Stimulated activated CD8-positive, alpha-beta memory T cell treated with anti-CD3 and anti-CD28 coated beads, Interleukin-2, amount 100 ng/mL, for 1 hour (primary cell): ENCODE measurements at regions not wholly inside any gene's neighbourhood (a gene's known extent, or its start where the extent isn't known, plus 50 kb on each side); places are given as distances from the start of the nearest gene placed in this dataset.

ENCODE experiments used
- DNase-seq, 2 donors: peaks; one replicate each; pipeline ENCODE4 v3.0.0-alpha.2; 2020; ENCODE audit warnings: low read depth in 2 of 2

DNA sequence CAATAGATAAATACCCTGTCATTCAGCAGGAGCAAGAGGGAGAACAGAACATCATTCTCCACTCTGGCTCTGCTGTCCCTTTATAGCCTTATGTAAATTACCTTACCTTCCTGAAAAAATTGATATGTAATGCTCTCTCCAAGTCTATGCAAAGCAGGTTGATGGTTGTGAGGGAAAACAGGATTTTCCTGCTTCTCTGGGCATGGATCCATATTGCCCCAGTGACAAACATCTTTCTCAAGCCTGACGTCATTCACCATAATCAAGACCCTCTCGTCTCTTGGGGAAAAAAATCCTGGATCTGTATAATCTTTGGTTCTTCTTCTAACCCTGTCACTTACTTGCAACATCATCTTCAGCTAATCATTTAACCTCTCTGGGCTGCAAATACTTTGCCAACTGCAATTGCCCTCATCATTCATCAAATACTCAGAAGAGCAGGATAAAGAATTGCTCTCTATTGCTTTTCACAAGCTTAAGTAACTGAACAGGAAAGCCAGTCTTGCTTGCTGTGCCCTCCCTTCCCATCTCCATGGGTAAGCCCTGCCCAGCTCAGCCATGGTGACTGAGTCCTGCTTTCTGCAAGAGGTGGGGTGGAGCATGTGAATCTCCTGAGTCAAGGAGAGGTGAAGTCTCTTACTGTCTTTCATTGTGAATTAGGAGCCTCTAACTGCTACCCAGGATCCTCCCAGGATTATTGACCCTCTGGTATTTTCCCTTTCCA is 123.7 kb upstream of the KLF7 start:
- DNase-seq, result no peak

DNA sequence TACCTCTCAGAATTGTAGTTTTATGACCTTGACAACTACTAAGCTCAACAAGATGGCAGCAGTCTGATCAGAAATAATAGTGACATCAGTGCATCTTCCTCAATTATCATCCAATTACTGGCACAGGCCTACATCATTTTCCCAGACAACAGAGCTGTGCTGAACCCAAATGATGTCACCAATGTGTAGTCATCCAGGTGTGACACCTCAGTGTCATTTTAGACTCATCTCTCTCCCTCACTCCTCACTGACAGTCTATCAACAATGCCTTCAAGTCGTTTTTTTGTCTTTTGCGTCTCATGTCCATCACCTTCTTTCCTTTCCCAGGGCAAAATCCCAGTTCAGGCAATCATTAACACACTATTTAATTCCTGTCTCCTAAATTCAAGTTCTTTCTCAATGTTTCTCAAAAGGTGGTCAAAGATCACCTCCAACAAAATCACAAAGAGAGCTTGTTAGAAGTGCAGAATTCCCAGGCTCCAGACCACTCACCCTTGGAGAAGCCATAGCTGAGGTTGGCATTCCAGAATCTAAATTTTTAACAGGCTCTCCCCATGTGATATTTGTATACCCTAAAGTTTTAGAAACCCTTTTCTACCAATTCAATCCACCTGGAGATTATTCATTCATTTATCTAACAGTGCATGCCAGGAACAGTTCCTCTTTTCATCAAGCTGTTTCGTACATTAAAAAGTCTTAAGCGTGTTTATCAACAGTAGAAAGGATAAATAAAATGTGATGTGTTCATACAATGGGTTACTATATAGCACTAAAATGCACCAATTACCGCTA is 125.3 kb upstream of the KLF7 start:
- DNase-seq, result no peak

DNA sequence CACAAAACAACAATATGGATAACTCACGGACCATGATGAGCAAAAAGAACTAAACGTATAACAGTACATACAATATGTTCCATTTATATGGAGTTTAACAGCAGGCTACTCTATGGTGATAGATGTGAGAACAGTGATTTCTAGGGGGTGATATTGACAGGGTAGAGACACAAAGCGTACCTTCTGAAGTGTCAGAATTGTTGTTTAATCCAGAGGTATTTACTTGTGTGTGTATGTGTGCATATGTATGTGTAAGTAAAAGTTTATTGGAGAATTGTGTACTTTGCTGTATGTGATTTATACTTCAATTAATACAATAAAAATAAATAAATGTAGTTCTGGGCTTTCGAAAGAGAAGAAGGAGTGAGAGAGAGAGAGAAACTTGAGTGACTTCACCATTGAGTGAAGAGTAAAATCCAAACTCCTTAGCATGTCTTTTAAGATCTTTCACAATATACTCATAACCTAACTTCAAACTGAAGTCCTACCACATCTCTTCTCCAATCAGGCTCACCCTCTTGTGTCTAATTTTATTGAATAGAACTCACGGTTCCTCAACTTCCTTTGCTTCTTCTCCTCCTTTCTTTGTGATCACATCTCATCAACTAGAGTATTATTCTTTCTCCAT is 126.0 kb upstream of the KLF7 start:
- DNase-seq, result no peak

DNA sequence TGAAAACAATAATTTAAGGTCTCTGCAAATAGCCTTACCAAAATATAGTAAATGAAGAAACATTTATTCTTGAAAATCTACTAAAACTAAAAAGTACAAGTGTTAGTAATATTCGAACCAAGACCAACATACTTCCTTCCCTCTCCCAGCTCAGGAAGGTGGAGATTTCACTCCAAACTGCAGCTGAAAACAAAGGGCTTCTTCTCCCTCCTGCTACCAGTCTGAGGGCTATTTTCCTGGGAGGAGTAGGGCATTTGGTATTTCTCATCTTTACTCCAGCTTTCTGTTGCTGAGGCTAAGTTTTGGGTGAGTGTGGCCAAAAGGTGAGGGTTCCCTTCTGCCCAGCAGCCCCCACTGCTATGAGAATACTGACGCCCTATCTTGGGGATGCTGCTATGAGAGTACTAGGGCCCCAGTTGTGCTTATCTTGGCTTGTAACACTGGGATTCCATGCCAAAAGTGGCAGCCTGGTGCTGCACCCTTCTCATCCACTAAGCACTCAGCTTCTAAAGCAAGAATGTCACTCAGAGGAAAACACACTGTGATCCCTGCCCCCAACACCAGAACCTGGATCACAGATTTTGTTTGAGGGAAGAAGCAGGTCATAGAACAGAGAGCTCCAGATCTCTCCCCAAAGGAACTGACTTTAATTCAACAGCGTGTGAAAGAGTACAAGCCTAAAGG is 130.7 kb upstream of the KLF7 start:
- DNase-seq, result no peak

DNA sequence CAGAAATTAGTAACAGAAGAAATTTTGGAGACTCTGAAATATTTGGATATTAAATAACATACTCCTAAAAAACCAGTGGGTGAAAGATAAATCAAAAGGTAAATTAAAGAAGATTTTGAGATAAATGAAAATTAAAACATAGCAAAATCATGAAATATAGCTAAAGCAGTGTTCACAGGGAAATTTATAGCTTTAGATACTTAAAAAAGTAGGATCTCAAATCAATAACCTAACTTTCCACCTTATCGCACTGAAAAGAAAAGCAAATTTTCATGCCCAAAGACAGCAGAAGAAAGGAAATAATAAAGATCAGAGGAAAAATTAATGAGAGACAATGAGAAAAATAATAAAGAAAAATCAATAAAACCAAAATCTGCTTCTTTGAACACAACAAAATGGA is 135.1 kb upstream of the KLF7 start:
- no peak for DNase-seq

DNA sequence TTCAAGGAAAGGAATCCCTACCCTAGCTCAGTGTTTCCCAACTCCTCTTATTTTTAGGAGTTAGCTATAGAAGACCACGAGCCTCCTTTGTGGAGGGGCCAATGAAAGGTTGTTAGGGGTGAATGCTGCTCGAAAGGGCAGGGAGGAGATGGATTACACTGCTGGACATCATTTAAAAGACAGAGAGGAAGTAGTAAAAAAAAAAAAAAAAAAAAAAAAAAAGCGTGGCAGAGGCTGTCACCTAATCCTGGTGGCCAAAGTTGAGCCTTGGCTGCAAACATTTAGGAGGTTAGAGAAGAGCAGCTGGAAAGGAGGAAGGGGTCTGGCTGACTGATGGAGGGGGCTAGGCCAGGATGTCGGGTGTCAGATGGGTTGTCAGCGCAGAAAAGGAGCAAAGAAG is 139.0 kb upstream of the KLF7 start:
- no peak for DNase-seq

DNA sequence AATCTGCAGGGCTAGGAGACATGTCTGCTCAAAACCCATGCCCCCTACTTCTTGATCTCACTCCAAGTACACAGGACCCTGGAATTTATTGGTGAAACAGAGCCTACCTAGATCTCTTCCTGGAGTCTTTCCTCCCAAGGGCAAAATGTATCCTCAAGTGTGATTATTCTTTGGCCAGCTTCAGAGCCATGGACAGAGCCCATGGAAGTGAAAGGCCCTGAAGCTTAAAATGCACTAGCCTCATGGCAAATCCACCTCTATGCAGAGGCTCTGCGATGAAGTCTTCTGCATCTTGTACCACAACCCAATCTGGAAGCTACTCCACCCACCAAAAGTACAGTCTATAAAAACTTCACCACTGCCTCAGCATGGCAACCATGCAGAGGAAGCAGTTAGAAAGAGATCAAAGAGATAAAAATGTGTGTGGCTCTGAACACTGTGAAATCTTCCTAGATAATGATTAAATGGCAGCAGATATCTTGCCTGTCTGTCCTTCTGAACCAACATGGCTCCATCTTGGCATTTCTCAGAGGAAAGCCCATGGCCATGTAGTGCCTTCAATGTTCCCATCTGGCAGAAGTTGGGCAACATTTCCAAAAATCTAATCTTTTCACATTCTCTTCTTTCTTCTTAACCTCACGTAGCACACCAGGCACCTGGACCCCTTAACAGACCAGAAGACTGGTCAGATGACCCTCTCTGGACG is 142.9 kb upstream of the KLF7 start:
- no peak for DNase-seq

DNA sequence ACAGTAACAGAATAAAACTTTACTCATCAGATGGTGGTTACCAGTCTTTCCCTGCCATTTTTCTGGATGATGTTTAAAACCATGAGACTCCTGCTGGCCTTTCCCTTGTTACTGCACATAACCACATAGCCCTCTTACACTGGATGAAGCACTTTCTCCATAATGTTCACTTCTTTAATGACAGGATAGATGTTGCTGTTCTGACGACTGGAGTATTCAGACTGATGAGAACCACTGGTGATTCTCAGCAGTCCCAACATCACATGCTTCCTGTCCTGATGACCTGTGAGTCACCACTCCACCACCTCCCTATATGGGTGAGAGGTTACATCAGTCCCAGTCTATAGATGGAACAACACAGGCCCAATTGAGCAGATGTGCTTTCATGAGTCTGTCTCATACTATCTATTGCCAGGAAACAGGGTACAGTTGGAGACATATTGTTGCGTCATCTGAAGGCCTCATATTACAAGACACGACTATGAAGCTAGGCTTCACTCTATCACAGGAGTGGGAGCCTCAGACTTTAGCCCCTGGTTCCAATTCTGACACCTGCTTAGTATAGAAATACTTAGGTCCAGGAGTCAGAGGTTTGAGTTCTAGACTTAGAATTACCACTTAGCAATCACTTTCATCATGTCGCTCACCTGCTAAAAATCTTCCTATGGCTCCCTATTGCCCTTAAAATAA is 145.7 kb upstream of the KLF7 start:
- no peak for DNase-seq

DNA sequence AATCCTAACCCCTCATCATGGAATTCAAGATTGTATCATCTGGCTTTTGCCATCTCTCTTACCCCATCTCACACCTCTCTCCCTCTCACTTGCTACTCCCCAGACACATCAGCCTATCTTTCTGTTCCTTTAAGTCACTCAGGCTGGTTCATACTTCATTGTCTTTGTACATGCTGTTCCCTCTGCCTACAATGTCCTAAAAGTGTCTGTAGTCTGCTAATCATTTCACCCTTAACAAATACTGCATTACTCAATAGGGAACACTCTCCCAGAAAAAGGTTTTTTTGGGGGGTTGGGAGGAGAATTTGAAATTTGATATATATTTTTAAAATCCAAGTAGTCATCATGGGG is 146.2 kb upstream of the KLF7 start:
- no peak for DNase-seq

DNA sequence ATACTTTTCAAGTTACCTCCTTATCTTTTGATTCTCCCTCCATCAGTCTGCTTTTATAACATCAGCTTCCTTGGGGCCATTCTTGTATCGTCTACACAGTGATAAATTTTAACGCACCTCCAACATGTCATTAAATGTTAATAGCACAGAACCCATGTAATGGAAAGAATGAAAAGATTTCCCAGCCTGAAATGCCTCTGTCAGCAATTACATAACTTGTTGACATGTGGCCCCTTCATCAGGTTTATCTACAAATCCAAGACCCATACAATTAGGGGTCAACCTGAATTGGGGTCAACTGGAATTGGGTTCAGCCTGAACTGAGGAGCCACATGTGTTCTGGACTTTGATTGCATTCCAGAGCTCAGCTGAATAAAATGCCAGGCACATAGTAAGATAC is 148.2 kb upstream of the KLF7 start:
- no peak for DNase-seq

DNA sequence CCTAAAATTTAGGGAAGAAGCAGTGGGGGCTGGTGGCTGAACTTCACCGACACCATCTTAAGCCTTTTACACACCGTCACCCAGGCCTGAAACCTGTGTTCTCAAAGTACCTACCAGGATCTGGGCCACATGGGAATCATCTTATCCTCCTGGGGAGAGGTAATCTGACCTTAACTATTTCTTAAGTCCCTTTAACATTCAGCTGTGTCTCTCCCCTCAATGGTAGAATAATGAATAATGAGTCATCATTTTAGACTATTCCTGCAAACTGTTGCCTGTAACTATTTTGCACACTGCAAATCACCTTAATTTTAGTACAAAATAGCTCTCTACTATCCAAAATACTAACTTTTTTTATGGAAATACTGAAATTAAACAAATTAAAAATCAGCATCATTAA is 149.4 kb upstream of the KLF7 start:
- no peak for DNase-seq

DNA sequence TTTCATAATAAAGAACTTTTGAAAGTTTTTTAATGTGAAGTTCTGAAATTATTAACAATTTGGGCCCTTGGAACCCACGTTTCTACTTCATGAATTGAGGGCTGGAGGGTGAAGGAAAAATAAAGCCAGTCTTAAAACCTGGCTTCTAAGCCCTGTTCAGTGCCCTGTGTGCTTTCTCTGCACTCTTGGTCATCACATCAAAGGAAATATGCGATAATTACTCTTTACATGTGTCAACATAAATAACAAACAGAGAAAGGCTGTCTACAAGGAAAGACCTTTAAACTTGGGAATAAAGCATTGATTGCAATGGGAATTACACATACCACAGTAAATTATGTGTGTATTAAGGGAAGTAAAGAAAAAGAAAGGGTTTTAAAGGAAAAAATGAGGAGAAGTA is 150.7 kb upstream of the KLF7 start:
- no peak for DNase-seq

DNA sequence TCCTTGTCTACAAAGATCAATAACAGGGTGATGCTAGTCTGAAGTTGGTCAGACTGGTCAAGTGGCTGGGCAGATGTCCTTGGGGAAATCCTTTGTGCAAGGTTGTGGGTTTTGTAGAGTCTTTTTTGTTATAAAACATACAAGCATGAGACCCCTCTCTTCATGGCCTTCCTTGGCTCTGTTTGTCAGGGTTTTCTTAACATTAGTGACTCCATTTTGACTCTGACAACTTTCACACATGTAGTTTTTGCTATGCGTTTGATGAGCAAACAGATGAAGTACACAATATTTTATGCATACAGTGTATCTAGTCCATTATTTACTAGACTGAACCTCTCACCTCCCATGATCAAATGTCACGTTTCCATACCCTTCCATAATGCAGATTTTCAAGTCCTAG is 151.2 kb upstream of the KLF7 start:
- DNase-seq, result no peak

DNA sequence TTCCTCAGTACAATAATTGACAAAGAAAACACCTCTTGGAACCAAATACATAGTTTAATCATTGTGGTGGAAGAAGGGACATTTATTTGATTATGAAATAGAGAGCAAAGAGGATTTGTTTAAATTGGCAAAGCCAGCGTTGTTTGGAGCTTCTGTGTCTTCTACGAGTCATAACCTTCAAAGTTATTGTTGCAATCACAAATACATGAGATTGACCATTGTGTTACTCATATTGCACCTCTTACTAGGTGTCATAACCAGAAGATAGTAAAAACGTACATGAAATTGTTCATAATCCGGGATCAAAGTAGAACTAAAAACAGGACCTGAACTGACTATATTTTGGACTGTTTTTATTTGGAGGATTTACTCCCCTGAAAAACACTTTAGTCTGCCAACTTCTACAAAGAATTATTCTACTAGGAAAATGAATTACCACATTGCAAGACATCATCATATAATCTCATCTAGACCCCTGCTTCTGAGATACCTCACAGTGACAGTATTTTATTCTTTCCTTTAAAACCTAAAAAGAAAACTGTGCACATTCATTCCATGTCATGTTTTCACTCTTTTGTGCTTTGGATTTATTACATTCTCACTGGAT is 151.7 kb upstream of the KLF7 start:
- no peak for DNase-seq

DNA sequence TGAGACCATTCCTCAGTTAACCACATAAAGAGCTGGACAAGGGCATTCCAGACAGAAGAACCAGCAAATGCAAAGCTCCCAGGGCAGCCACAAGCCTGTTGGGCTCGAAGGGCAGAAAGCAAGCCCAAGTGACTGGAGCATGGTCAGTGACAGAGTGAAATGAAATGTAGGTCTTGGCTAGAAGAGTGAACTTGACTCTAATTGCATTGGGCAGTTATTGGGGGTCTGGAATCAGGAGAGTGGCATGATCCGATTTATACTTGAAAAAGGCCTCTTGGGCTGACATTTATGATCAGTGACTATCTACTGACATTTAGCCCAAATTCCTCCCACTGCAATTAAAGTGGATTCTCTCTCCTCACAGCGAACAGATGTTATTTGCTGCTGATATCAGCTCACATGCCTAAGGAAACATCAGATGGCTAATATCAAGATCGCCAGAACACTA is 152.5 kb upstream of the KLF7 start:
- no peak for DNase-seq

DNA sequence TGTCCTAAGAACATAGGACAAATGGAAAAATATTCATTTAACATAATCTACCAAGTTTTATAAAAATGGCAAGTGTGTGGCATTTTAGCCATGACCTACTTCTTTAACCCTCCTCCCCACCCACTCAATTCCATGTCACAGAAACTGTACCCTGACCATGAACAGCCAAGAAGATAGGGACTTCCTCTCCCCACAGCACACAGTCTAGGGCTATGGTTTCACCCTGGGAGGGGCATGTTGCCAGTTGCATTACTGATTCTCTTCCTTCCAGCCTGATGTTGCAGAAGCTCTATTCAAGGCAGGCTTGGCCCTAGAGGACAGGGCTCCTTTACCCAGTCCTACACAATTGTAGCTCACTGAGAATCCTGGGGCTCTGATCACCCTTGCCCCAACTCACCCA is 153.6 kb upstream of the KLF7 start:
- DNase-seq, result no peak

DNA sequence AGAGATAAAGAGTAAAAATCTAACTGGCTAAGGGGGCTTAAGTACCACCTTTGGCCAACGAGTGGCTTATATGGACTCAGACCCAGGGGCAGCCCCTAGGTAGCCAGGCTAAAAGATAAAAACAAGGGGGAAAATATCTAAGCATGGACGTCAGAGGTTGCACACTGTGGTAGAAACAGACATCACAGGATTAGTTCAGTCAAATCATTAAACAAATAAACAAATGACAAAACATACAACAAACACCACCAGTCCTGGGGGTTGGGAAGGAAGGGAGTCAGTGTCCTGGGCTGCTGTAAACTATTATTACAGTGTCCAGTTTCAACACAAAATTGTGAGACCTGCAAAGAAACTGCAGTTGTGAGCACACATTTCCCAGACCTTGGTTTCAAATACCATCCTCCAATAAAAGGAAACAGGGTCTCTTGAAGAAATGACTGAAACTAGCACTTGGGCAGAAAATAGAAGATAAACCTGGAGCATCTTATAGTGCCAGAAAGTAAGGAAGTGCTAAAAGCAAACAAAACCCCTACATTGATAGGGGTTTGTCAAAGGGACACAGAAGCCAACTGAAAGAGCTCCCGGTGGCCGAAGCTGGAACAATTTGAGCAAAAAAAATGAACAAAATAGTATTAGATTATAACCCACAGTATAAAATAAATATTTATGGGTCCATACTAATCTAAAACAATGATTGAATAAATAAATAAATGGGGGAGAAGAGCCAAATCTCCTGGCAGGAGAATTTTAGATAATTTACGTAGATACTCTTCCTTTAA is 154.8 kb upstream of the KLF7 start:
- no peak for DNase-seq

DNA sequence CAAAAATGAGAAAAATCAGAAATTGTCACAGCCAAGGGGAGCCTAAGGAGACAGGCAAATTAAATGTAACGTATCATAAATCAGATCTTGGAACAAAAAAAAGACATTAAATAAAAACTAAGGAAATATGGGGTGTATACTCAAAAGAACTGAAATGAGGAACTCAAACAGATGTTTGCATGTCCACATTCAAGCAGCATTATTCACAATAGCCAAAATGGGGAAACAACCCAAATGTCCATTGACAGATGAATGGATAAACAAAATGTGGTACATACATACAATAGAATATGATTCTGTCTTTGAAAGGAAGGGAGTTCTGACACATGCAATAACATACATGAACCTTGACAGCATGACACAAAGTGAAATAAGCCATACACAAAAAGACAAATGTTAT is 155.8 kb upstream of the KLF7 start:
- DNase-seq, result no peak

DNA sequence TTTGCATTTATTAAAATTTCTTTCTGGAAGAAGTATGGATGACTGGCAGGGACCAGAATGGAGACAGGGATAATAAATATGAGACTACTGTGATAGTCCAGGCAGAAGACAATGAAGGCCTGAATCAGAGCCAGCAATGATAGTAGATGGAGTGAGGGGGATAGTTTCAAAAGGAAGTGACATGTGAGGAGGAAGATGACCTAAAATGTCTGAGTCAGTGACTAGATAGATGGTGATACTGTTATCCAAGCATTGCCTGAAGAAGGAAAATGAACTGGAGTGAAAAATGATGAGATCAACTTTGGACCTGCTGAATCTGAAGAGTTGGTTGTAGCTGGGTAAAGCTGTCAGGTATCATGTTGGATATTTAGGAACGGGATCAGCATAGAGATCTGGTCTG is 158.3 kb upstream of the KLF7 start:
- DNase-seq, result no peak

DNA sequence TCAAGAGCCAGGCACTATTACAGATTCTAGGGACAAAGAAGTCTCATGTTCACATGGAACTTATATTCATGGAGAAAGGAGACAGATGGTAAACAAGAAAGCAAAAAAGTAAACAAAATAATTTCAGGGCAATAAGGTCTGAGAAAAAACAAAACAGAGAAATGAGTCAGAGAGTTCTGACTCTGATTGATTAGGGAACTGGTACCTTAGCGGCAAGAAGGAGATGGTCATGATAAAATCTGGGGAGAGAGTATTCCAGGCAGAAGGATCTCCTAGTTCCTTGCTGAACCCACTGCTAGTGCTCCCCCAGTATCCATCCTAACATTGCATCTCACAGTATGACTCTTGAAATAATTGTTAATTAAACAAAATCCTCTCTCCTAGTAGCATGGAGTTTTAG is 161.8 kb upstream of the KLF7 start:
- DNase-seq, result no peak
